HUES48 (cell line): ENCODE measurements at regions not wholly inside any gene's neighbourhood (a gene's known extent, or its start where the extent isn't known, plus 50 kb on each side); places are given as distances from the start of the nearest gene placed in this dataset.

Experiments used
- H3K27ac ChIP-seq: one replicate; pipeline ENCODE4 v1.7.0; 2013; ENCODE audit warnings: low read depth, low read length, inconsistent platforms
- H3K27me3 ChIP-seq: 2 replicates; pipeline ENCODE4 v1.6.1; 2013; ENCODE audit warnings: mild to moderate bottlenecking, low read length; ENCODE audit not compliant: control insufficient read depth, insufficient read depth
- H3K36me3 ChIP-seq: 2 replicates; pipeline ENCODE4 v1.6.1; 2013; ENCODE audit warnings: low read length; ENCODE audit not compliant: control insufficient read depth, insufficient read depth
- H3K4me1 ChIP-seq: 2 replicates; pipeline ENCODE4 v1.6.1; 2013; ENCODE audit warnings: mild to moderate bottlenecking, low read length; ENCODE audit not compliant: control insufficient read depth, insufficient read depth
- H3K4me3 ChIP-seq: 2 replicates; pipeline ENCODE4 v1.5.1; 2013; ENCODE audit warnings: mild to moderate bottlenecking, low read depth, low read length
- H3K9ac ChIP-seq: 2 replicates; pipeline ENCODE4 v1.6.1; 2013; ENCODE audit warnings: mild to moderate bottlenecking, low read depth, low read length, moderate library complexity
- H3K9me3 ChIP-seq: 2 replicates; pipeline ENCODE4 v1.6.1; 2013; ENCODE audit warnings: low read length; ENCODE audit not compliant: control insufficient read depth, insufficient read depth

GRCh38 chr11:58782066-58782465 lies 50.3 kb upstream of the GLYAT start:
- Histone ChIP-seq H3K9me3 (peaks cover 74% of the 10 kb centered on the region), H3K4me1 (no peaks in the 10 kb centered on the region)

More at GRCh38 chr11:58782066-58782465, 50.3 kb upstream of the GLYAT start:
- H3K9ac ChIP-seq, result no peak overlapping the region
- H3K4me3 ChIP-seq, result no peak overlapping the region
- H3K27ac ChIP-seq, result no peak overlapping the region
- H3K36me3 ChIP-seq, result no peaks in the 10 kb centered on the region
- no peaks in the 10 kb centered on the region for H3K27me3 ChIP-seq
